Neuronal stem cell (in vitro differentiated cells): ENCODE measurements at regions not wholly inside any gene's neighbourhood (a gene's known extent, or its start where the extent isn't known, plus 50 kb on each side); places are given as distances from the start of the nearest gene placed in this dataset.

Experiments used
- DNase-seq: peaks from one replicate; pipeline ENCODE4 v3.0.0-alpha.2; 2013; ENCODE audit warnings: low spot score
- H2AFZ ChIP-seq: one replicate; pipeline ENCODE4 v1.6.1; 2013; ENCODE audit warnings: mild to moderate bottlenecking, low read length, inconsistent platforms
- H2AK5ac ChIP-seq: 2 replicates; pipeline ENCODE4 v1.6.1; 2013; ENCODE audit warnings: low read depth, mild to moderate bottlenecking, inconsistent platforms, low read length, moderate library complexity, mixed read lengths
- H2BK120ac ChIP-seq: 2 replicates; pipeline ENCODE4 v1.6.1; 2013; ENCODE audit warnings: low read depth, mild to moderate bottlenecking, inconsistent platforms, low read length, moderate library complexity, mixed read lengths
- H2BK12ac ChIP-seq: one replicate; pipeline ENCODE4 v1.6.1; 2013; ENCODE audit warnings: low read length, inconsistent platforms
- H2BK15ac ChIP-seq: 2 replicates; pipeline ENCODE4 v1.6.1; 2013; ENCODE audit warnings: mild to moderate bottlenecking, low read length, inconsistent platforms, mixed read lengths
- H2BK5ac ChIP-seq: one replicate; pipeline ENCODE4 v1.6.1; 2013; ENCODE audit warnings: inconsistent platforms, mild to moderate bottlenecking, low read length, moderate library complexity
- H3K14ac ChIP-seq: one replicate; pipeline ENCODE4 v1.6.1; 2013; ENCODE audit warnings: low read length, inconsistent platforms
- H3K18ac ChIP-seq: 2 replicates; pipeline ENCODE4 v1.6.1; 2013; ENCODE audit warnings: low read length, inconsistent platforms
- H3K23ac ChIP-seq: 2 replicates; pipeline ENCODE4 v1.6.1; 2013; ENCODE audit warnings: low read depth, mild to moderate bottlenecking, mixed read lengths, low read length, inconsistent platforms; ENCODE audit not compliant: poor library complexity
- H3K27ac ChIP-seq: replicated peaks from 3 replicates; pipeline ENCODE4 v1.5.1; 2013; ENCODE audit warnings: low read length, inconsistent platforms
- H3K27me3 ChIP-seq, 3 experiments: 2 replicates each; pipeline ENCODE4 v1.6.1; 2013; ENCODE audit warnings: low read length in 3 of 3, mild to moderate bottlenecking in 2 of 3, inconsistent platforms in 1 of 3, low read depth in 1 of 3, mixed read lengths in 1 of 3, moderate library complexity in 1 of 3; ENCODE audit not compliant: control insufficient read depth in 3 of 3, insufficient read depth in 3 of 3
- H3K36me3 ChIP-seq, 2 donors: replicated peaks in 1 of 2; 2 replicates each; pipeline ENCODE4 v1.6.1; 2013; ENCODE audit warnings: low read length in 2 of 2; ENCODE audit not compliant: control insufficient read depth in 2 of 2, insufficient read depth in 2 of 2
- H3K4ac ChIP-seq: 2 replicates; pipeline ENCODE4 v1.6.1; 2013; ENCODE audit warnings: inconsistent platforms, mild to moderate bottlenecking, low read length, moderate library complexity
- H3K4me1 ChIP-seq, 2 donors: 1 replicate in 1 of 2; 2 replicates in 1 of 2; pipeline ENCODE4 v1.6.1; 2013; ENCODE audit warnings: low read length in 2 of 2, low read depth in 1 of 2; ENCODE audit not compliant: control insufficient read depth in 2 of 2, insufficient read depth in 1 of 2
- H3K4me2 ChIP-seq: one replicate; pipeline ENCODE4 v1.6.1; 2013; ENCODE audit warnings: mild to moderate bottlenecking, low read length, inconsistent platforms; ENCODE audit not compliant: insufficient read depth, poor library complexity, severe bottlenecking
- H3K4me3 ChIP-seq, 2 donors: 2 replicates each; pipeline ENCODE4 v1.5.1; 2013; ENCODE audit warnings: low read length in 2 of 2, mild to moderate bottlenecking in 2 of 2, inconsistent platforms in 1 of 2, moderate library complexity in 1 of 2
- H3K79me1 ChIP-seq: one replicate; pipeline ENCODE4 v1.6.1; 2013; ENCODE audit warnings: low read depth, mild to moderate bottlenecking, inconsistent platforms, low read length, moderate library complexity
- H3K9ac ChIP-seq: one replicate; pipeline ENCODE4 v1.6.1; 2013; ENCODE audit warnings: mild to moderate bottlenecking, low read depth, low read length, inconsistent platforms; ENCODE audit not compliant: poor library complexity
- H3K9me3 ChIP-seq, 2 donors: replicated peaks in 1 of 2; 2 replicates each; pipeline versions ENCODE3 to v1.6.1; 2013; ENCODE audit warnings: low read length in 2 of 2, mild to moderate bottlenecking in 2 of 2, inconsistent platforms in 1 of 2, low read depth in 1 of 2, mixed read lengths in 1 of 2, moderate library complexity in 1 of 2; ENCODE audit not compliant: control insufficient read depth in 2 of 2, insufficient read depth in 1 of 2
- H4K8ac ChIP-seq: one replicate; pipeline ENCODE4 v1.6.1; 2013; ENCODE audit warnings: low read depth, mild to moderate bottlenecking, inconsistent platforms, low read length, moderate library complexity
- H4K91ac ChIP-seq: one replicate; pipeline ENCODE4 v1.6.1; 2013; ENCODE audit warnings: low read length, low read depth, mild to moderate bottlenecking, inconsistent platforms; ENCODE audit not compliant: poor library complexity
- WGBS, 2 donors: extraction: QIAGEN DNeasy Blood & Tissue Kit; methylation state at CpG; one replicate each; pipeline ENCODE4 v1.1.7; 2013; ENCODE audit warnings: missing lambda C conversion rate in 2 of 2, mixed read lengths in 1 of 2; ENCODE audit not compliant: insufficient read length in 2 of 2, insufficient replicate concordance in 1 of 2; ENCODE audit errors: extremely low coverage in 2 of 2; 5-methylcytosine and 5-hydroxymethylcytosine counted together

DNA sequence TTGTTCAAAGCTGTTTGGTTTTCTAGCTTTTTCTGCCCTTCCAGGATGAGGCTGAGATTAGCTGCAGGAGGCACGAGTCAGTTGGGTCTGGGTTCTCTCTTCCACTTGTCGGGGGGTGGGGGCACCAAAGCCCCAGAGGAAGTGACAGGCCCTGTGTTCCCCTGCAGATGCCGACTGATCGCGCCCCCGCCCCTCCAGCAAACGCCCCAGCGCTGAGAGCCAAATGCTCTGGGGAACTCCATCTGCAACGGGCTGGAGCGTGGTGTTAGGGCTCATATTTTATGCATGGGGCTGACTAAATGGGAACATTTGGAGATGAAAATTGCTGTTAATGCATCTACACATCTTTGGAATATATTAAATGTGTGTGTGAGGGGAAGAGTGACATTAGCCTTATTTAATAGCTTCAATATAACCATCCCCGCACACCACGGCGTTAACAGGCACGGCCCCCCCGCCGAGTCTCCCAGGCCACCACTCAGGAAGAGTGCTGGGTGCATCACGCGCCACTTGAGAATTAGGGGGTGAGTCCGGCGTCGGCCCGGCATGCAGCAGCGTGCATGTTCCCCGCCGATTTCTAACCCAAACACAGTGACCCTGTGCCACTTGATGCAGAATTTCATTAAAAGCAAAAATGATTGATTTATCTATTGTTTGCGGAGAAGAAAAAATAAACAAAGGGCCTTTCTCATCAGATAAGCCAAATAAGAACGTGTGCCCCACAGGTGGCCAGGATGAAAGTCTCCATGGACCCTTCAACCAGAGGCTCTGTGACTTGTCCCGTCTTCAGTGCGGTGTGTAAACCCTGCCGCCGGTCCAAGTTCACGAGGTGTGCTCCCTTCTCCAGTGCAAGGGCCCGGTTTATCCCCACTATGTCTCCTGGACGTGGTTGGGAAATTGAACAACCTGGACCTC, 165.0 kb upstream of the RTL1 start:
- Histone ChIP-seq H3K36me3 (peaks cover 0 to 3% of the 10 kb centered on the region in 2 donors), H3K79me1 (no peaks in the 10 kb centered on the region), H3K18ac (no peak overlapping the region), H4K8ac (no peak overlapping the region), H4K91ac (no peak overlapping the region), H3K4me3 (no peak overlapping the region), H3K9me3 (peaks cover 0 to 5% of the 10 kb centered on the region in 2 donors), H2BK120ac (no peak overlapping the region), H3K4me1 (peaks cover 6 to 11% of the 10 kb centered on the region in 2 donors), H3K4ac (no peak overlapping the region), H2BK12ac (no peak overlapping the region), H3K4me2 (no peak overlapping the region), H3K27ac (no peak overlapping the region), H2AK5ac (no peak overlapping the region), H3K27me3 (peaks cover 0 to 4% (median 2%) of the 10 kb centered on the region in 3 experiments), H3K9ac (no peak overlapping the region), H2BK15ac (no peak overlapping the region), H2BK5ac (no peak overlapping the region), H3K23ac (no peak overlapping the region), H2AFZ (no peak overlapping the region), H3K14ac (no peak overlapping the region)
- no CpG with 5 or more reads among the region's 34 CpGs for WGBS, 2 donors
- no peak for DNase-seq

DNA sequence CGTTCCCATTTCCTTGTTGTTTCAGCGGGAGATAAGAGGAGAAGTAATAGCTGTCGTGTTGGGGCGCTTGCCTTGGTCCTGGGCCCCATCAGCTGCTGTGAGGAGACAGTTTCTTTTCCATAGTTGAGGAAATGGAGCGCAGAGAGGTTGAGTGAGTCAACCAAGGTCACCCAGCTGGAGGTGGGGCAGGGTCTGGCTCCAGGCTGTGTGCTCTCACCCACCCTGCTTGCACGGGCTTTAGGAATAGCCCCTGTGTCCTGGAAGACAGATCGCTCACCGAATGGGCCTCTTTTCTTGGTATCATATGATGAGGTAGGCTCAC, 165.7 kb upstream of the RTL1 start:
- Histone ChIP-seq H3K23ac (no peak overlapping the region), H2BK12ac (no peak overlapping the region), H2BK5ac (no peak overlapping the region), H4K91ac (no peak overlapping the region), H4K8ac (no peak overlapping the region), H3K4ac (no peak overlapping the region), H3K9me3 (peaks cover 0 to 5% of the 10 kb centered on the region in 2 donors), H3K4me3 (no peak overlapping the region), H2AK5ac (no peak overlapping the region), H3K4me2 (no peak overlapping the region), H2BK15ac (no peak overlapping the region), H3K79me1 (no peaks in the 10 kb centered on the region), H3K27me3 (peaks cover 0 to 4% (median 2%) of the 10 kb centered on the region in 3 experiments), H3K36me3 (peaks cover 0 to 2% of the 10 kb centered on the region in 2 donors), H3K9ac (no peak overlapping the region), H2BK120ac (no peak overlapping the region), H3K27ac (no peak overlapping the region), H3K18ac (no peak overlapping the region), H3K4me1 (peaks cover 8 to 14% of the 10 kb centered on the region in 2 donors), H3K14ac (no peak overlapping the region), H2AFZ (no peak overlapping the region)
- DNase-seq = no peak
- WGBS, 2 donors = no CpG with 5 or more reads among the region's 8 CpGs

DNA sequence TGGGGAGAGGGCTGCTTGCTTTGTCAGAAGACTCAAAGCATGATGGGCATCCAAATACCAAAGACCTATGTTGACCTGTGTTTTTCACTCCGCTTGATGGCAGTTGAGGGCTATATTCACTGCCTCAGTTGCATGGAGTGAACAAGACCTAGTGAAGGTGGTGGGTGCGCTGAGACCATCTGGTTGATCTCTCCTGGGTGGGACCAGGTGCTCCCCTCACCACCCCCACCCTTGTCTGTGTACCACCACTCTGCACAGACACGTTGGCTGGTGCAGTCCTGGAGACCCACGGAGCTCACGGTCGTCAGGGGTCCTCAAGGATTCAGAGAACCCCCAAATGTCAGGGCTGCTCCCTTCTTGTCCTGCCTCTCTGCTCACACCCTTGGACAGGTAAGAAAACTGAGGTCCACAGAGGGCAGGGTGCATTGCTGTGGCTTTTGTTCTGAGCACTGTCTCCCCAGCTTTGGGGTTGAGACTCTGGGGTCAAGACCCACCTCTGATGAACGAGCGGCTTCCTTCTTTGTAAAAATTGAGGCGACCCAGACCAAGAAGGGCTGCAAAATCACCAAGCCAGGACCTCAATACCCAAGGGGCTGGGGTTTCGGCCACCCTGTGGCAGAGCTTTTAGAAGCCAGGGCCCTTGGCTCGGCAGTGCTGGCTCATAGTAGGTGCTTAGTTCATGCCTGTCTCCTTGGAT, 166.3 kb upstream of the RTL1 start:
- Histone ChIP-seq H3K18ac (no peak overlapping the region), H2BK120ac (no peak overlapping the region), H4K91ac (no peak overlapping the region), H2BK12ac (no peak overlapping the region), H2AK5ac (no peak overlapping the region), H2BK15ac (no peak overlapping the region), H3K14ac (no peak overlapping the region), H2BK5ac (no peak overlapping the region), H2AFZ (no peak overlapping the region), H3K27me3 (peaks cover 0 to 5% (median 2%) of the 10 kb centered on the region in 3 experiments), H3K4ac (no peak overlapping the region), H3K4me1 (peaks cover 8 to 14% of the 10 kb centered on the region in 2 donors), H4K8ac (no peak overlapping the region), H3K36me3 (no peaks in the 10 kb centered on the region), H3K27ac (no peak overlapping the region), H3K23ac (no peak overlapping the region), H3K9me3 (peaks cover 0 to 5% of the 10 kb centered on the region in 2 donors), H3K9ac (no peak overlapping the region), H3K4me3 (no peak overlapping the region), H3K4me2 (no peak overlapping the region), H3K79me1 (no peaks in the 10 kb centered on the region)
- DNase-seq = no peak
- WGBS, 2 donors = no CpG with 5 or more reads among the region's 11 CpGs
